ENCODE measurements at regions not wholly inside any gene's neighbourhood (a gene's known extent, or its start where the extent isn't known, plus 50 kb on each side); places are given as distances from the start of the nearest gene placed in this dataset.

DNA sequence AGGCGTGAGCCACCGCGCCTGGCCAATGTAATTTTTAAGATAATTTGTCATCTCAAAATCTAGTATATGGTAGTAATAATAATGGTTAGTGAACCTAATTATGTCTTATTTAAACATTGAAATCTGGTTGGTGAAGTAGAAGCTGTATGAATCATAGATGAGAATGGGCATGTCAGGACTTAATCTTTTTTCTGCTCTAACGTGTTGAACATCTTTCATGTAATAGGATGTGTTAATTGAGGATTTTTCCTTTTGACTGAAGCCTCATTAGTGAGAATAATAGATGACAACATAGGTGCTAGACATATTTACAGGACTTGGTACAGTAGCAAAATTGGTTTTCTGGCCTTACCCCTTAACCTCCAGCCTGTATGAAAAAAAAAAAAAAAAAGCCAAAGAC lies 835.6 kb downstream of the IGSF11 start:
- TF ChIP-seq, protein P1, sequence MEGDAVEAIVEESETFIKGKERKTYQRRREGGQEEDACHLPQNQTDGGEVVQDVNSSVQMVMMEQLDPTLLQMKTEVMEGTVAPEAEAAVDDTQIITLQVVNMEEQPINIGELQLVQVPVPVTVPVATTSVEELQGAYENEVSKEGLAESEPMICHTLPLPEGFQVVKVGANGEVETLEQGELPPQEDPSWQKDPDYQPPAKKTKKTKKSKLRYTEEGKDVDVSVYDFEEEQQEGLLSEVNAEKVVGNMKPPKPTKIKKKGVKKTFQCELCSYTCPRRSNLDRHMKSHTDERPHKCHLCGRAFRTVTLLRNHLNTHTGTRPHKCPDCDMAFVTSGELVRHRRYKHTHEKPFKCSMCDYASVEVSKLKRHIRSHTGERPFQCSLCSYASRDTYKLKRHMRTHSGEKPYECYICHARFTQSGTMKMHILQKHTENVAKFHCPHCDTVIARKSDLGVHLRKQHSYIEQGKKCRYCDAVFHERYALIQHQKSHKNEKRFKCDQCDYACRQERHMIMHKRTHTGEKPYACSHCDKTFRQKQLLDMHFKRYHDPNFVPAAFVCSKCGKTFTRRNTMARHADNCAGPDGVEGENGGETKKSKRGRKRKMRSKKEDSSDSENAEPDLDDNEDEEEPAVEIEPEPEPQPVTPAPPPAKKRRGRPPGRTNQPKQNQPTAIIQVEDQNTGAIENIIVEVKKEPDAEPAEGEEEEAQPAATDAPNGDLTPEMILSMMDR (IDR thresholded peaks at IDR 0.05) = no peak
- no peak for TF ChIP-seq POLR2A (IDR thresholded peaks at IDR 0.05)

Data from adrenal gland (tissue), 5 donors.